GM23338 (cell line): ENCODE measurements at regions not wholly inside any gene's neighbourhood (a gene's known extent, or its start where the extent isn't known, plus 50 kb on each side); places are given as distances from the start of the nearest gene placed in this dataset.
A peak's percentile ranks its signal among the peaks of the same experiment; 100 is the strongest.

ENCODE experiments used
- ATAC-seq: fragments of 200-7000 bp; cut with Tn5 transposase; 3 replicates; pipeline ENCODE4 v1.9.1; 2020
- DNase-seq: peaks from one replicate; pipeline ENCODE4 v3.0.0-alpha.2; 2015; ENCODE audit warnings: low spot score
- H2AFZ ChIP-seq: fragments of 200-600 bp; sonication (generic); 2 replicates; pipeline ENCODE4 v1.8.0; 2016; ENCODE audit warnings: antibody characterized with exemption, mild to moderate bottlenecking, moderate library complexity
- H3F3A ChIP-seq: fragments of 200-600 bp; sonication (generic); replicated peaks from 2 replicates; pipeline ENCODE4 v1.8.0; 2017; ENCODE audit warnings: antibody characterized with exemption, mixed run types, low read depth
- H3K27ac ChIP-seq: fragments of 200-600 bp; sonication (generic); 2 replicates; pipeline ENCODE4 v1.6.1; 2016; ENCODE audit warnings: low read depth
- H3K27me3 ChIP-seq: fragments of 200-600 bp; sonication (generic); 2 replicates; pipeline ENCODE4 v1.8.0; 2016; ENCODE audit warnings: mild to moderate bottlenecking, mixed run types, moderate library complexity; ENCODE audit not compliant: insufficient read depth
- H3K36me3 ChIP-seq: fragments of 200-600 bp; sonication (generic); 2 replicates; pipeline ENCODE4 v1.8.0; 2016; ENCODE audit warnings: mild to moderate bottlenecking; ENCODE audit not compliant: insufficient read depth
- H3K4me1 ChIP-seq: fragments of 200-600 bp; sonication (generic); 2 replicates; pipeline ENCODE4 v1.8.0; 2016; ENCODE audit warnings: mild to moderate bottlenecking, moderate library complexity; ENCODE audit not compliant: insufficient read depth
- H3K4me2 ChIP-seq: fragments of 200-600 bp; sonication (generic); 2 replicates; pipeline ENCODE4 v1.7.1; 2017; ENCODE audit warnings: mixed run types
- H3K4me3 ChIP-seq: fragments of 200-600 bp; sonication (generic); 2 replicates; pipeline ENCODE4 v1.6.1; 2016; ENCODE audit warnings: mixed run types
- H3K79me2 ChIP-seq: fragments of 200-600 bp; sonication (generic); replicated peaks from 2 replicates; pipeline ENCODE4 v1.8.0; 2017; ENCODE audit warnings: mild to moderate bottlenecking; ENCODE audit not compliant: insufficient read depth
- H3K9me2 ChIP-seq: fragments of 200-600 bp; sonication (generic); 2 replicates; pipeline ENCODE4 v1.8.0; 2017; ENCODE audit not compliant: insufficient read depth
- H4K20me1 ChIP-seq: fragments of 200-600 bp; sonication (generic); replicated peaks from 2 replicates; pipeline ENCODE4 v1.8.0; 2017; ENCODE audit warnings: mild to moderate bottlenecking; ENCODE audit not compliant: insufficient read depth
- H3K27ac Mint-ChIP-seq: 2 replicates; pipeline ENCODE4 v1.8.0; 2020; ENCODE audit warnings: inconsistent platforms, mild to moderate bottlenecking, moderate library complexity, mixed read lengths
- H3K27me3 Mint-ChIP-seq: 3 replicates; pipeline ENCODE4 v1.8.0; 2022; ENCODE audit warnings: low read depth, mild to moderate bottlenecking, moderate library complexity, mixed read lengths, inconsistent platforms; ENCODE audit not compliant: insufficient read depth, poor library complexity
- H3K36me3 Mint-ChIP-seq: 3 replicates; pipeline ENCODE4 v1.8.0; 2021; ENCODE audit warnings: low read depth, mild to moderate bottlenecking, inconsistent platforms, moderate library complexity, mixed read lengths
- H3K4me1 Mint-ChIP-seq: 3 replicates; pipeline ENCODE4 v1.8.0; 2020; ENCODE audit warnings: mild to moderate bottlenecking, inconsistent platforms, mixed read lengths
- H3K4me3 Mint-ChIP-seq: 3 replicates; pipeline ENCODE4 v1.8.0; 2021; ENCODE audit warnings: moderate library complexity, mild to moderate bottlenecking, inconsistent platforms, mixed read lengths
- H3K9me3 Mint-ChIP-seq: 3 replicates; pipeline ENCODE4 v1.8.0; 2020; ENCODE audit warnings: moderate library complexity, mild to moderate bottlenecking, inconsistent platforms, mixed read lengths
- CREB1 ChIP-seq: fragments of 250-450 bp; sonication (Bioruptor Pico); IDR thresholded peaks from 2 replicates; pipeline ENCODE4 v1.5.0; 2020; ENCODE audit warnings: low read depth, mild to moderate bottlenecking, moderate library complexity
- EZH2 ChIP-seq: fragments of 200-600 bp; sonication (generic); IDR thresholded peaks from one replicate; pipeline ENCODE4 v1.8.0; 2017; ENCODE audit warnings: antibody characterized with exemption, mild to moderate bottlenecking, low read depth; ENCODE audit not compliant: unreplicated experiment
- EZH2phosphoT487 ChIP-seq: fragments of 200-600 bp; sonication (generic); IDR thresholded peaks from one replicate; pipeline ENCODE4 v1.8.1; 2018; ENCODE audit warnings: antibody characterized with exemption; ENCODE audit not compliant: unreplicated experiment
- JUNB ChIP-seq: IDR thresholded peaks from one replicate; pipeline ENCODE4 v1.6.1; 2016; ENCODE audit warnings: antibody characterized with exemption; ENCODE audit not compliant: unreplicated experiment
- NANOG ChIP-seq: IDR thresholded peaks from 2 replicates; pipeline ENCODE4 v1.6.1; 2016; ENCODE audit warnings: antibody characterized with exemption, borderline replicate concordance
- POLR2AphosphoS5 ChIP-seq: IDR thresholded peaks from 2 replicates; pipeline ENCODE4 v1.6.1; 2016; ENCODE audit warnings: antibody characterized with exemption, low read depth
- ZNF331 ChIP-seq: fragments of 250-450 bp; sonication (Bioruptor Pico); IDR thresholded peaks from 2 replicates; pipeline ENCODE4 v1.5.0; 2020; ENCODE audit warnings: low read depth, mild to moderate bottlenecking, moderate library complexity
- TF ChIP-seq, protein P1 (sequence below): IDR thresholded peaks from 2 replicates; pipeline ENCODE4 v1.6.1; 2016; ENCODE audit warnings: antibody characterized with exemption
- TF ChIP-seq, protein P2 (sequence below), 2 experiments: fragments of 200-600 bp in 1 of 2; sonication (generic) in 1 of 2; conservative IDR thresholded peaks; 2 replicates each; pipeline versions ENCODE4 v1.5.1 to v1.6.1; 2016 to 2017; ENCODE audit warnings: antibody characterized with exemption in 2 of 2, low read depth in 2 of 2, mild to moderate bottlenecking in 2 of 2, moderate library complexity in 1 of 2
- TF ChIP-seq, protein P3 (sequence below): IDR thresholded peaks from one replicate; pipeline ENCODE4 v1.6.1; 2018; ENCODE audit warnings: antibody characterized with exemption; ENCODE audit not compliant: unreplicated experiment

- Histone ChIP-seq H3K79me2 (no peaks in the 10 kb centered on the region), H3F3A (no peaks in the 10 kb centered on the region), H2AFZ (peak overlapping the region; percentile 52; the same call in 1 of the 2 replicates), H3K4me1 (no peaks in the 10 kb centered on the region), H4K20me1 (no peaks in the 10 kb centered on the region), H3K27ac (no peak overlapping the region), H3K36me3 (no peaks in the 10 kb centered on the region), H3K27me3 (no peaks in the 10 kb centered on the region), H3K4me3 (no peak overlapping the region), H3K9me2 (no peaks in the 10 kb centered on the region), H3K4me2 (no peak overlapping the region)
- Mint-ChIP-seq H3K4me1 (no peaks in the 10 kb centered on the region), H3K27ac (no peak overlapping the region), H3K36me3 (no peaks in the 10 kb centered on the region), H3K9me3 (no peaks in the 10 kb centered on the region), H3K4me3 (no peak overlapping the region), H3K27me3 (peaks cover 4% of the 10 kb centered on the region)
- ATAC-seq (no peak), DNase-seq (no peak)
- no peak for TF ChIP-seq CREB1
- no peak for TF ChIP-seq NANOG
- TF ChIP-seq POLR2AphosphoS5: no peak
- TF ChIP-seq, protein P1, sequence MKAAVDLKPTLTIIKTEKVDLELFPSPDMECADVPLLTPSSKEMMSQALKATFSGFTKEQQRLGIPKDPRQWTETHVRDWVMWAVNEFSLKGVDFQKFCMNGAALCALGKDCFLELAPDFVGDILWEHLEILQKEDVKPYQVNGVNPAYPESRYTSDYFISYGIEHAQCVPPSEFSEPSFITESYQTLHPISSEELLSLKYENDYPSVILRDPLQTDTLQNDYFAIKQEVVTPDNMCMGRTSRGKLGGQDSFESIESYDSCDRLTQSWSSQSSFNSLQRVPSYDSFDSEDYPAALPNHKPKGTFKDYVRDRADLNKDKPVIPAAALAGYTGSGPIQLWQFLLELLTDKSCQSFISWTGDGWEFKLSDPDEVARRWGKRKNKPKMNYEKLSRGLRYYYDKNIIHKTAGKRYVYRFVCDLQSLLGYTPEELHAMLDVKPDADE: no peak
- no peak for TF ChIP-seq EZH2phosphoT487
- TF ChIP-seq, protein P2, sequence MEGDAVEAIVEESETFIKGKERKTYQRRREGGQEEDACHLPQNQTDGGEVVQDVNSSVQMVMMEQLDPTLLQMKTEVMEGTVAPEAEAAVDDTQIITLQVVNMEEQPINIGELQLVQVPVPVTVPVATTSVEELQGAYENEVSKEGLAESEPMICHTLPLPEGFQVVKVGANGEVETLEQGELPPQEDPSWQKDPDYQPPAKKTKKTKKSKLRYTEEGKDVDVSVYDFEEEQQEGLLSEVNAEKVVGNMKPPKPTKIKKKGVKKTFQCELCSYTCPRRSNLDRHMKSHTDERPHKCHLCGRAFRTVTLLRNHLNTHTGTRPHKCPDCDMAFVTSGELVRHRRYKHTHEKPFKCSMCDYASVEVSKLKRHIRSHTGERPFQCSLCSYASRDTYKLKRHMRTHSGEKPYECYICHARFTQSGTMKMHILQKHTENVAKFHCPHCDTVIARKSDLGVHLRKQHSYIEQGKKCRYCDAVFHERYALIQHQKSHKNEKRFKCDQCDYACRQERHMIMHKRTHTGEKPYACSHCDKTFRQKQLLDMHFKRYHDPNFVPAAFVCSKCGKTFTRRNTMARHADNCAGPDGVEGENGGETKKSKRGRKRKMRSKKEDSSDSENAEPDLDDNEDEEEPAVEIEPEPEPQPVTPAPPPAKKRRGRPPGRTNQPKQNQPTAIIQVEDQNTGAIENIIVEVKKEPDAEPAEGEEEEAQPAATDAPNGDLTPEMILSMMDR (conservative IDR thresholded peaks at IDR 0.05; ENCODE audit: low read depth in 2 of 2): no peak
- no peak for TF ChIP-seq JUNB
- TF ChIP-seq, protein P3, sequence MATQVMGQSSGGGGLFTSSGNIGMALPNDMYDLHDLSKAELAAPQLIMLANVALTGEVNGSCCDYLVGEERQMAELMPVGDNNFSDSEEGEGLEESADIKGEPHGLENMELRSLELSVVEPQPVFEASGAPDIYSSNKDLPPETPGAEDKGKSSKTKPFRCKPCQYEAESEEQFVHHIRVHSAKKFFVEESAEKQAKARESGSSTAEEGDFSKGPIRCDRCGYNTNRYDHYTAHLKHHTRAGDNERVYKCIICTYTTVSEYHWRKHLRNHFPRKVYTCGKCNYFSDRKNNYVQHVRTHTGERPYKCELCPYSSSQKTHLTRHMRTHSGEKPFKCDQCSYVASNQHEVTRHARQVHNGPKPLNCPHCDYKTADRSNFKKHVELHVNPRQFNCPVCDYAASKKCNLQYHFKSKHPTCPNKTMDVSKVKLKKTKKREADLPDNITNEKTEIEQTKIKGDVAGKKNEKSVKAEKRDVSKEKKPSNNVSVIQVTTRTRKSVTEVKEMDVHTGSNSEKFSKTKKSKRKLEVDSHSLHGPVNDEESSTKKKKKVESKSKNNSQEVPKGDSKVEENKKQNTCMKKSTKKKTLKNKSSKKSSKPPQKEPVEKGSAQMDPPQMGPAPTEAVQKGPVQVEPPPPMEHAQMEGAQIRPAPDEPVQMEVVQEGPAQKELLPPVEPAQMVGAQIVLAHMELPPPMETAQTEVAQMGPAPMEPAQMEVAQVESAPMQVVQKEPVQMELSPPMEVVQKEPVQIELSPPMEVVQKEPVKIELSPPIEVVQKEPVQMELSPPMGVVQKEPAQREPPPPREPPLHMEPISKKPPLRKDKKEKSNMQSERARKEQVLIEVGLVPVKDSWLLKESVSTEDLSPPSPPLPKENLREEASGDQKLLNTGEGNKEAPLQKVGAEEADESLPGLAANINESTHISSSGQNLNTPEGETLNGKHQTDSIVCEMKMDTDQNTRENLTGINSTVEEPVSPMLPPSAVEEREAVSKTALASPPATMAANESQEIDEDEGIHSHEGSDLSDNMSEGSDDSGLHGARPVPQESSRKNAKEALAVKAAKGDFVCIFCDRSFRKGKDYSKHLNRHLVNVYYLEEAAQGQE: no peak
- no peak for TF ChIP-seq EZH2
- TF ChIP-seq ZNF331 (CRISPR knock-in tag): no peak
These were observed 552.9 kb upstream of the KCNMB2 start for GRCh38 chr3:177983320-177983719.
